GM23338 (cell line): ENCODE measurements at regions not wholly inside any gene's neighbourhood (a gene's known extent, or its start where the extent isn't known, plus 50 kb on each side); places are given as distances from the start of the nearest gene placed in this dataset.
"Not testable (repeated sequence)": the region's sequence is repeated elsewhere in the genome, so short reads cannot be mapped to it uniquely, and the experiment has no call there.

ENCODE experiments used
- ZNF114 ChIP-seq: fragments of 250-450 bp; sonication (Bioruptor Pico); IDR thresholded peaks from 2 replicates; pipeline ENCODE4 v1.5.0; 2020; ENCODE audit warnings: mild to moderate bottlenecking, moderate library complexity
- TF ChIP-seq, protein P1 (sequence below), 2 experiments: fragments of 200-600 bp in 1 of 2; sonication (generic) in 1 of 2; conservative IDR thresholded peaks; 2 replicates each; pipeline versions ENCODE4 v1.5.1 to v1.6.1; 2016 to 2017; ENCODE audit warnings: antibody characterized with exemption in 2 of 2, low read depth in 2 of 2, mild to moderate bottlenecking in 2 of 2, moderate library complexity in 1 of 2

DNA sequence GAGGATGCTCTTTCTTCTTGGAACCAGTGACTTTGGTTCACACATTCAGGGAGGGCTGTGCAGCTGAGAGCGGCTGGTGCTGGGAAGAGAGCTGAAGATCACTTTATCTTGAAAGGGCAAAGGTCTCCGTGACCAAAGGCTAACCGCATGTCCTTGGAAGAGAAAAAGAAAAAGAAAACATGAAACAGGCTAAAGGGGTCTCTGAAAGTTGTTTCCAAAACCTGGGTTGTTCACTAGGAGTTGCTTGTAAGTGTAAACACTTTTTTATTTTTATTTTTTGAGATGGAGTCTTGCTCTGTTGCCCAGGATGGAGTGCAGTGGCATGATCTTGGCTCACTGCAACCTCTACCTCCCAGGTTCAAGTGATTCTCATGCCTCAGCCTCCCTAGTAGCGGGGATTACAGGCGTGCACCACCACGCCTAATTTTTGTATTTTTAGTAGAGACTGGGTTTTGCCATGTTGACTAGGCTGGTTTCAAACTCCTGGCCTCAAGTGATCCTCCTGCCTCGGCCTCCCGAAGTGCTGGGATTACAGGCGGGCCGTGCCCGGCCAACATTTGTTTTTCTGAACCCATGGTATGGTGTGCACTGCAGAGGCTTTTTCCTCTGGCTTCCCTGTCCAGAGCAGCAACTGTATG is 208.6 kb downstream of the C9orf50 start:
- TF ChIP-seq, protein P1, sequence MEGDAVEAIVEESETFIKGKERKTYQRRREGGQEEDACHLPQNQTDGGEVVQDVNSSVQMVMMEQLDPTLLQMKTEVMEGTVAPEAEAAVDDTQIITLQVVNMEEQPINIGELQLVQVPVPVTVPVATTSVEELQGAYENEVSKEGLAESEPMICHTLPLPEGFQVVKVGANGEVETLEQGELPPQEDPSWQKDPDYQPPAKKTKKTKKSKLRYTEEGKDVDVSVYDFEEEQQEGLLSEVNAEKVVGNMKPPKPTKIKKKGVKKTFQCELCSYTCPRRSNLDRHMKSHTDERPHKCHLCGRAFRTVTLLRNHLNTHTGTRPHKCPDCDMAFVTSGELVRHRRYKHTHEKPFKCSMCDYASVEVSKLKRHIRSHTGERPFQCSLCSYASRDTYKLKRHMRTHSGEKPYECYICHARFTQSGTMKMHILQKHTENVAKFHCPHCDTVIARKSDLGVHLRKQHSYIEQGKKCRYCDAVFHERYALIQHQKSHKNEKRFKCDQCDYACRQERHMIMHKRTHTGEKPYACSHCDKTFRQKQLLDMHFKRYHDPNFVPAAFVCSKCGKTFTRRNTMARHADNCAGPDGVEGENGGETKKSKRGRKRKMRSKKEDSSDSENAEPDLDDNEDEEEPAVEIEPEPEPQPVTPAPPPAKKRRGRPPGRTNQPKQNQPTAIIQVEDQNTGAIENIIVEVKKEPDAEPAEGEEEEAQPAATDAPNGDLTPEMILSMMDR (conservative IDR thresholded peaks at IDR 0.05; ENCODE audit: low read depth in 2 of 2), result not testable (repeated sequence)
- not testable (repeated sequence) for TF ChIP-seq ZNF114 (CRISPR knock-in tag)
